SK-N-SH treated with all-trans-retinoic acid at 6 μM for 48 hours (cell line): ENCODE measurements at regions not wholly inside any gene's neighbourhood (a gene's known extent, or its start where the extent isn't known, plus 50 kb on each side); places are given as distances from the start of the nearest gene placed in this dataset.

ENCODE experiments used
- ISL1 ChIP-seq: fragments of 250-450 bp; sonication (Bioruptor Pico); IDR thresholded peaks from 2 replicates; pipeline ENCODE4 v2.1.2; 2022; ENCODE audit warnings: mild to moderate bottlenecking, moderate library complexity
- PATZ1 ChIP-seq: fragments of 250-450 bp; sonication (Bioruptor Pico); IDR thresholded peaks from 2 replicates; pipeline ENCODE4 v1.8.0; 2020; ENCODE audit warnings: mild to moderate bottlenecking, moderate library complexity, borderline replicate concordance
- RARB ChIP-seq: fragments of 250-450 bp; sonication (Bioruptor Pico); IDR thresholded peaks from 2 replicates; pipeline ENCODE4 v1.8.0; 2021; ENCODE audit warnings: mild to moderate bottlenecking, moderate library complexity
- TCF4 ChIP-seq: fragments of 250-450 bp; sonication (Bioruptor Pico); IDR thresholded peaks from 2 replicates; pipeline ENCODE4 v1.8.0; 2021; ENCODE audit warnings: mild to moderate bottlenecking, moderate library complexity, borderline replicate concordance
- ZFP3 ChIP-seq: fragments of 250-450 bp; sonication (Bioruptor Pico); IDR thresholded peaks from 2 replicates; pipeline ENCODE4 v1.5.0; 2020; ENCODE audit warnings: mild to moderate bottlenecking, moderate library complexity

GRCh38 chr3:13703071-13703470 is 154.1 kb downstream of the FBLN2 start:
- TF ChIP-seq TCF4 (CRISPR knock-in tag) (no peak), ZFP3 (no peak), PATZ1 (no peak), RARB (CRISPR knock-in tag) (no peak), ISL1 (no peak)
